SJCRH30 (cell line): ENCODE measurements at regions not wholly inside any gene's neighbourhood (a gene's known extent, or its start where the extent isn't known, plus 50 kb on each side); places are given as distances from the start of the nearest gene placed in this dataset.
"Not testable (repeated sequence)": the region's sequence is repeated elsewhere in the genome, so short reads cannot be mapped to it uniquely, and the experiment has no call there.

Source experiments
- DNase-seq, 2 experiments: peaks; one replicate each; pipeline ENCODE4 v3.0.0-alpha.2; 2015 to 2020
- H3K27ac ChIP-seq: fragments of 250-450 bp; sonication (Bioruptor Pico); 2 replicates; pipeline ENCODE4 v1.5.1; 2020; ENCODE audit warnings: mild to moderate bottlenecking, moderate library complexity
- H3K27me3 ChIP-seq: fragments of 250-450 bp; sonication (Bioruptor Pico); 2 replicates; pipeline ENCODE4 v1.5.1; 2020; ENCODE audit warnings: mild to moderate bottlenecking, moderate library complexity
- H3K36me3 ChIP-seq: fragments of 250-450 bp; sonication (Bioruptor Pico); 2 replicates; pipeline ENCODE4 v1.5.1; 2020; ENCODE audit warnings: mild to moderate bottlenecking, moderate library complexity
- H3K4me1 ChIP-seq: fragments of 250-450 bp; sonication (Bioruptor Pico); 2 replicates; pipeline ENCODE4 v1.5.1; 2020; ENCODE audit warnings: mild to moderate bottlenecking, moderate library complexity
- H3K4me3 ChIP-seq: fragments of 250-450 bp; sonication (Bioruptor Pico); 2 replicates; pipeline ENCODE4 v1.5.1; 2020; ENCODE audit warnings: mild to moderate bottlenecking, moderate library complexity
- H3K9me3 ChIP-seq: fragments of 250-450 bp; sonication (Bioruptor Pico); replicated peaks from 2 replicates; pipeline ENCODE4 v1.5.1; 2020; ENCODE audit warnings: mild to moderate bottlenecking, moderate library complexity

- H3K9me3 ChIP-seq = peaks cover 3% of the 10 kb centered on the region; the same call in 1 of the 2 replicates
- H3K27ac ChIP-seq = no peak overlapping the region
- no peak overlapping the region for H3K4me3 ChIP-seq
- DNase-seq = no peak
- no peaks in the 10 kb centered on the region for H3K36me3 ChIP-seq
- H3K4me1 ChIP-seq = peaks cover 27% of the 10 kb centered on the region
- H3K27me3 ChIP-seq = no peaks in the 10 kb centered on the region
Observed at GRCh38 chr22:27106985-27107384, 449.6 kb downstream of the MIAT start.

DNA sequence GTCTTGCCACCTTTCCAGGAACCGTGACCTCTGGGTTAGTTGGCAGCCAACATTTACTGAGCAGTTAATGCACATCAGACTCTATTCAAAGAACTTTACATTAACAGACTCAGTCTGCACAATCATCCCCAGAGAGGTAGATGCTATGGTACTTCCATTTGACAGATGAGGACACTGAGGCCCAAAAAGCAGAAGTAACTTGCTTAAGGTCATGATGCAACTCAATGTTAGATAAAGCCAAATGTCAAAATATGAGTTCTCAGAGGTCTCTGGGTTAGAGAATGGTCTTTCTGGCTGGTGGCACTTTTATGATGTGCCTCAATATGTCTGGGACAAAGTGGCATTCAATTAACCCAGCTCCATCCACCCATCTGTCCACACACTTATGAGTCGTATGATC is 450.0 kb downstream of the MIAT start:
- H3K27ac ChIP-seq = no peak overlapping the region
- peaks cover 29% of the 10 kb centered on the region for H3K4me1 ChIP-seq
- no peaks in the 10 kb centered on the region for H3K27me3 ChIP-seq
- H3K4me3 ChIP-seq = no peak overlapping the region
- H3K9me3 ChIP-seq = peaks cover 5% of the 10 kb centered on the region; the same call in 1 of the 2 replicates
- H3K36me3 ChIP-seq = no peaks in the 10 kb centered on the region
- DNase-seq = no peak

GRCh38 chr22:27107824-27108223 is 450.4 kb downstream of the MIAT start:
- no peaks in the 10 kb centered on the region for H3K36me3 ChIP-seq
- DNase-seq = peak; percentile 76 to 79
- no peaks in the 10 kb centered on the region for H3K27me3 ChIP-seq
- peaks cover 7% of the 10 kb centered on the region; the same call in 1 of the 2 replicates for H3K9me3 ChIP-seq
- H3K4me1 ChIP-seq = peaks cover 33% of the 10 kb centered on the region
- H3K27ac ChIP-seq = no peak overlapping the region
- no peak overlapping the region for H3K4me3 ChIP-seq

- Histone ChIP-seq H3K27ac (0 out of 2 replicates have a peak overlapping the region, but pooled peaks have one; percentile 23), H3K4me3 (no peak overlapping the region), H3K9me3 (peaks cover 7% of the 10 kb centered on the region; the same call in 1 of the 2 replicates), H3K4me1 (peaks cover 41% of the 10 kb centered on the region), H3K27me3 (no peaks in the 10 kb centered on the region), H3K36me3 (no peaks in the 10 kb centered on the region)
- no peak for DNase-seq
Observed at GRCh38 chr22:27108425-27109114, 451.2 kb downstream of the MIAT start.

DNA sequence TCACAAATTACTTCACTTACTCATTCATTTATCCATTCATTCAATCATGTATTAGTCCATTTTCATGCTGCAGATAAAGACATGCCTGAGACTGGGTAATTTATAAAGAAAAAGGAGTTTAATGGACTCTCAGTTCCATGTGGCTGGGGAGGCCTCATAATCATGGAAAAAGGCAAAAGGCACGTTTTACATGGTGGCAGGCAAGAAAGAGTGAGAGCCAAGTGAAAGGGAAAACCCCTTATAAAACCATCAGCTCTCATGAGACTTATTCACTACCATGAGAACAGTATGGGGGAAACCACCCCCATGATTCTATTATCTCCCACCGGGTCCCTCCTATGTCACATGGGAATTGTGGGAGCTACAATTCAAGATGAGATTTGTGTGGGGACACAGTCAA is 452.0 kb downstream of the MIAT start:
- H3K9me3 ChIP-seq, H3K27ac ChIP-seq, H3K27me3 ChIP-seq, H3K4me3 ChIP-seq, DNase-seq, H3K36me3 ChIP-seq: not testable (repeated sequence)
- H3K4me1 ChIP-seq = peaks cover 42% of the 10 kb centered on the region

DNA sequence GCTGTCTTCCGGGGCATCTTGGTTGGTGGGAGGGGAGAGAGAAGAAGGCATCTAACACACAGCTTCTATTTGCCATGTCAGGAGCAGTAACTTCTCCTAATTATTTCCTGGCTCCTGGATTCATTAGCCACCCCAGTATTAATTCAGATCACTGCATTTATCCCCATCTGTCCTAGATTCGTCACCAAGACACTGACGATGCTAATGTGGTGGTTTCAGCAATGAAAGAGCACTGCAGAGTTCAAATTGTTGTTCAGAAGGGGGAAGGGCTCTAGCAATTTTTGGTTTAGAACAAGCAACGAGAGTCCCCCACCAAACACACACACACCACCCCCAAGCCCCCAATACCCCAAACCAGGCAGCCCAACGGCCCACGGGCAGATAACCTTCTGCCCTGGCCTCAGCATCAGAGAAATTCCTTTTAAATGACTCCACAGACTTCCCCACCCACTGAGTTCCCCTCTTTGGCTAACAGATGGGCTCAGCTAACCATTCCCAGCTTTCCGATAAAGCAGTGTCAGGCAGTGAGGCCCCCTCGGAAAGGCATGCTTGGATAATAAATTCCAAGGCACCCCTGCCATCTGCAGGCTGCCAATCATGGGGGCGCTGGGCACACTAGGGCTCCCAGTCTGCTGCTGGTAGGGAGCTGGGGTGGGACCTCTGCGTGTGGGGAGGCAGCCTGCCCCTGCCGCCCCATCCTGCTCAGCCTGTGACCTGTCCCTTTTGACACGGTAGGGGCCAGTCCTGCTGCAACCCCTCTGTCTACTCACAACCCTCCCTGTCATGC is 453.5 kb downstream of the MIAT start:
- DNase-seq = peak; percentile 75 to 76
- no peak overlapping the region for H3K4me3 ChIP-seq
- H3K4me1 ChIP-seq = peaks cover 47% of the 10 kb centered on the region
- H3K36me3 ChIP-seq = no peaks in the 10 kb centered on the region
- peaks cover 7% of the 10 kb centered on the region; the same call in 1 of the 2 replicates for H3K9me3 ChIP-seq
- H3K27ac ChIP-seq = peak overlapping the region; percentile 67
- H3K27me3 ChIP-seq = no peaks in the 10 kb centered on the region

DNA sequence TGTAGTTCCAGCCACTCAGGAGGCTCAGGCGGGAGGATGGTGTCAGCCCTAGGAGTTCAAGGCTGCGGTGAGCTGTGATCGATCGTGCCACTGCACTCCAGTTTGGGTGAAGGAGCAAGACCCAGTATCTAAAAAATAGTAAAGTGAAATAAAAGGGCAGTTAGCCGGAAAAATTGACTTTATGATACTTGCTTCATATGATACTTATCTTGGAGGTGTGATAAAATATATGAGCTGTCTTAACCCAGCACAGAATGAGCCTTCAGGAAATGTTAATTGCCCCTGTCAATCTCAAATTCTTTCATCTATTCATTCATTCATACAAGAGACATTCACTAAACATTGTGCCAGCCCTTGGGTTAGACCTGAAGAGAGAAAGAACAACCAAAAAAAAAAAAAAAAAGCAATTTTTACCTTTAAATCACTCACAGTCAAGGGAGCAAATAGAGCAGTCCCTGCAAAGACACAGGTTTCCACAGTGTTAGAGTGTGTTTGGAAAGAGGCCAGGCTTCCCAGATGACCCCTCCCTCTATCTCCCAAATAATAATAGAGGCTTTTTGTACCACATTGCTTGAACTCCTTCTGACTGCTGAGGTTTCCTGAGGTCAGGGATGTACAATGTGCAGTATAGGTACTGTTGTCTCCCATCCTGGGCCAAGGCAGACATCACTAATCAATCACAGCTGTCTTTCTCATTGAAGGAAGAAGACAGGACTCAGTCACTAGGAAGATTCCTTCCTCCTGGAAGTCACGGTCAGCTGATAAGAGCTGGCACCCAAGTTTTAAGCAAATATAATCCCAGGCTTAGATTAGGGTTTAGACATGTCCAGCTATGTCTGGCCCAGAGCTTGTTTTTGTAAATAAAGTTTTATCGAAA is 454.6 kb downstream of the MIAT start:
- Histone ChIP-seq H3K27ac (peak overlapping the region; percentile 67), H3K36me3 (no peaks in the 10 kb centered on the region), H3K9me3 (peaks cover 7% of the 10 kb centered on the region), H3K27me3 (no peaks in the 10 kb centered on the region), H3K4me1 (peaks cover 52% of the 10 kb centered on the region), H3K4me3 (no peak overlapping the region)
- DNase-seq = peak in 1 of 2 experiments; percentile 35

GRCh38 chr22:27113211-27113635 is 455.8 kb downstream of the MIAT start:
- peak; percentile 47 to 66 for DNase-seq
- Histone ChIP-seq H3K4me1 (peaks cover 42% of the 10 kb centered on the region), H3K27ac (peak overlapping the region; percentile 59)

GRCh38 chr22:27113641-27114040 is 456.3 kb downstream of the MIAT start:
- Histone ChIP-seq H3K27me3 (no peaks in the 10 kb centered on the region), H3K36me3 (no peaks in the 10 kb centered on the region), H3K4me1 (peaks cover 39% of the 10 kb centered on the region), H3K4me3 (no peak overlapping the region), H3K27ac (peak overlapping the region; percentile 59), H3K9me3 (peaks cover 7% of the 10 kb centered on the region)
- DNase-seq = no peak

More at GRCh38 chr22:27113211-27113635, 455.8 kb downstream of the MIAT start:
- Histone ChIP-seq H3K9me3 (peaks cover 7% of the 10 kb centered on the region), H3K4me3 (no peak overlapping the region), H3K36me3 (no peaks in the 10 kb centered on the region), H3K27me3 (no peaks in the 10 kb centered on the region)

DNA sequence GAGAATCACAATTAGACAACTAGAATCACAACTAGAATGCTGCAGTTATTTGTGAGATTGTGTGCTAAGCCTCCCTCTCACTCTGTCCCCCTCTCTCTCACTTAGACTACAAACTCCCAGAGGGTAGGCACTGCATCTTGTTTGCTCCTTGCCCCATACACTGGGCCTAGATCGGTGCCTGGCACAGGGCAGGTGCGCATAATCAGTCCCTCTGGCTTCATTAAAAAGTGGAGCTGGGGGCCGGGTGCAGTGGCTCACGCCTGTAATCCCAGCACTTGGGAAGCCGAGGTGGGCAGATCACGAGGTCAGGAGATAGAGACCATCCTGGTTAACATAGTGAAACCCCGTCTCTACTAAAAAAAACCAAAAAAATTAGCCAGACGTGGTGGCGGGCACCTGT is 456.8 kb downstream of the MIAT start:
- H3K27ac ChIP-seq = no peak overlapping the region
- no peaks in the 10 kb centered on the region for H3K36me3 ChIP-seq
- no peaks in the 10 kb centered on the region for H3K27me3 ChIP-seq
- peaks cover 39% of the 10 kb centered on the region for H3K4me1 ChIP-seq
- no peak overlapping the region for H3K4me3 ChIP-seq
- DNase-seq = no peak
- H3K9me3 ChIP-seq = peaks cover 5% of the 10 kb centered on the region

DNA sequence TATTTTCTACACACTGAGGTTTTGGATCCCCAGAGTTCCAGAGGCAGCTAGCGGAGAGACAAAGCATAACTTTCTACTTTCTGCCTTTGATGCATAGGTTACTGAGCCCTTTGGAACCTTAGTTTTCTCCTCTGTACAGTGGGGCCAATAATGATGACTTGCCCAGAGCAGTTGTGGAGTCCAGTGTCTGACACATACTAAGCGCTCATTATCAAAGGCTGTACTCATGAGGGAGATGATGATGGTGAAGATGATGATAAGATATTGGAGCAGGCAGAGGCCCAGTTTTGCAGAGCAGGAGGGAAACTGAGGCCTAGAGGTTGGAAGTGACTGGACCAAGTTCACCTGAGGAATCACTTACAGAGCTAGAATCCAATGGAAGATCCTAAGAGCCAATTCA is 458.0 kb downstream of the MIAT start:
- H3K4me3 ChIP-seq = no peak overlapping the region
- H3K27me3 ChIP-seq = no peaks in the 10 kb centered on the region
- H3K9me3 ChIP-seq = peaks cover 3% of the 10 kb centered on the region; the same call in 1 of the 2 replicates
- H3K27ac ChIP-seq = no peak overlapping the region
- H3K4me1 ChIP-seq = peaks cover 34% of the 10 kb centered on the region
- no peak for DNase-seq
- no peaks in the 10 kb centered on the region for H3K36me3 ChIP-seq

- Histone ChIP-seq H3K27me3 (no peaks in the 10 kb centered on the region), H3K9me3 (peaks cover 3% of the 10 kb centered on the region; the same call in 1 of the 2 replicates), H3K27ac (no peak overlapping the region; the same call in 1 of the 2 replicates), H3K4me1 (peaks cover 30% of the 10 kb centered on the region), H3K4me3 (no peak overlapping the region), H3K36me3 (no peaks in the 10 kb centered on the region)
- DNase-seq = no peak
Observed at GRCh38 chr22:27115816-27116256, 458.4 kb downstream of the MIAT start.

DNA sequence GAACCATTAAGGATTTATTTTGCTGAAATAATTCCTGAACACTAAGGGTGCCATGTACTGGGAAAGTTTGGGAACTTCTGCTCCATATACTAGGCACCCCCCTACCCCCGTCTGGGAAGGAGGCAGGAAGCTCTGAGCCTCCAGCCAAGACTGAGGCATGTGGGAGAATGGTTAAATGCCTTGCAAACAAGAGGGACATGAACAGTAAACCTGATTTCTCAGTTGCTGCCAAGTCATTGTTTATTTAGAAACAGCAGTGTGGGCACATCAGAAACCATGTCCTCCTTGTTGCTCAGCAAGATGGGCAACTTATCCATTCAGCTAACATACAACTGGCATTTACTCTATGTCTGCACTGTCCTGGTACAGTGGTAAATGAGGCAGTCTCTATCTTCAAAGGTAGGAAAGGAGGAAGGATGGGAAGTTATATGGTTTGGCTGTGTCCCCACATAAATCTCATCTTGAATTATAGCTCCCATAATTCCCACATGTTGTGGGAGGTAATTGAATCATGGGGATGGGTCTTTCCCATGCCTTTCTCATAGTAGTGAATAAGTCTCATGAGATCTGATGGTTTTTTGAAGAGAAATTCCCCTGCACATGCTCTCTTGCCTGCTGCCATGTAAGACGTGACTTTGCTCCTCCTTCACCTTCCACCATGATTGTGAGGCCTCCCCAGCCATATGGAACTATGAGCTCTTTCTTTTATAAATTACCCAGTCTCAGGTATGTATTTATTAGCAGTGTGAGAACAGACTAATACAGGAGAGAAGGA is 459.1 kb downstream of the MIAT start:
- Histone ChIP-seq H3K36me3 (no peaks in the 10 kb centered on the region), H3K27me3 (no peaks in the 10 kb centered on the region), H3K27ac (no peak overlapping the region; the same call in 1 of the 2 replicates), H3K9me3 (peaks cover 3% of the 10 kb centered on the region; the same call in 1 of the 2 replicates), H3K4me3 (no peak overlapping the region), H3K4me1 (peaks cover 28% of the 10 kb centered on the region)
- no peak for DNase-seq

GRCh38 chr22:27120036-27120435 is 462.6 kb downstream of the MIAT start:
- Histone ChIP-seq H3K27me3 (no peaks in the 10 kb centered on the region), H3K4me1 (peaks cover 10% of the 10 kb centered on the region), H3K9me3 (no peaks in the 10 kb centered on the region; the same call in 1 of the 2 replicates), H3K36me3 (no peaks in the 10 kb centered on the region), H3K27ac (no peak overlapping the region), H3K4me3 (no peak overlapping the region)
- no peak for DNase-seq
